ENCODE measurements at regions not wholly inside any gene's neighbourhood (a gene's known extent, or its start where the extent isn't known, plus 50 kb on each side); places are given as distances from the start of the nearest gene placed in this dataset.

DNA sequence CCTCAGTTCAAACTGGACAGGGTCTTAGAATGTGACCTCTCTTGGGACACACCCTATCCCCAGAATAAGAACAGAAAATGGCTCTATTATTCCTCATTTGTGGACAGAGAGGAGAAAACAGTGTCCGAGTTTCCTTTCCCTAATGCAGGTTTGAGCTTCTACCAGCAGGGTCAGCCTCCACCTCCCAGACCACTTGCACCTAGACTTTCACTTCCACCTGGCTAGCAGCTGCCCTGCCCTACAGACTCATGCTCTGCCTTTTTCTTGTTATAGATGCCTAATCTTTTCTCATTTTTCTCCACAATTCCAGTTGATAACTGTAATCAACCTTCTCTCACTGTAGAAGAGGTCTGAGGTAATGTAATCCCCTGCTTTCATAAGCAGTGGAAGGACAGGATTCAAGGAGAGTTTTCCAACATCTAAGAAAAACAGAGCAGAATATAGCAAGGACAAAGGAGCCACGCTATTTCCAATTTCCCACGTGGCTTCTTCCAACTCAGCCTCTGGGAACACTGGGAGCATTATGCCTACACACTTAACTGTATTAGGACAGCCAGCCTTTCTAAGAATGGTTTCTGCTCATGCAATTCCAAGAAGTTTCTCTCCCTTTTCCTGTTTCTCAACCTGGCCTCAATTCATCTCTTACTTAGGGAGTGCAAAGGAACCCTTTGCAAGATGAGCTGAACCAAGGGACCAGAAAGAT, 239.8 kb downstream of the BCL11A start:
- H3K9me3 ChIP-seq, result no peaks in the 10 kb centered on the region
- intact Hi-C loops (cut with DNase I), result loop anchor here in 2 of 10 donors (10.0 kb wide), 1 partner anchor 1009 kb away; no protein-coding TSS in a partner anchor
- DNase-seq (no peak), ATAC-seq (no peak)
- H3K27me3 ChIP-seq, result no peaks in the 10 kb centered on the region
- WGBS, 2 donors, result 72 to 74% methylated on average over 3 of the region's 3 CpGs
- TF ChIP-seq, protein P1, sequence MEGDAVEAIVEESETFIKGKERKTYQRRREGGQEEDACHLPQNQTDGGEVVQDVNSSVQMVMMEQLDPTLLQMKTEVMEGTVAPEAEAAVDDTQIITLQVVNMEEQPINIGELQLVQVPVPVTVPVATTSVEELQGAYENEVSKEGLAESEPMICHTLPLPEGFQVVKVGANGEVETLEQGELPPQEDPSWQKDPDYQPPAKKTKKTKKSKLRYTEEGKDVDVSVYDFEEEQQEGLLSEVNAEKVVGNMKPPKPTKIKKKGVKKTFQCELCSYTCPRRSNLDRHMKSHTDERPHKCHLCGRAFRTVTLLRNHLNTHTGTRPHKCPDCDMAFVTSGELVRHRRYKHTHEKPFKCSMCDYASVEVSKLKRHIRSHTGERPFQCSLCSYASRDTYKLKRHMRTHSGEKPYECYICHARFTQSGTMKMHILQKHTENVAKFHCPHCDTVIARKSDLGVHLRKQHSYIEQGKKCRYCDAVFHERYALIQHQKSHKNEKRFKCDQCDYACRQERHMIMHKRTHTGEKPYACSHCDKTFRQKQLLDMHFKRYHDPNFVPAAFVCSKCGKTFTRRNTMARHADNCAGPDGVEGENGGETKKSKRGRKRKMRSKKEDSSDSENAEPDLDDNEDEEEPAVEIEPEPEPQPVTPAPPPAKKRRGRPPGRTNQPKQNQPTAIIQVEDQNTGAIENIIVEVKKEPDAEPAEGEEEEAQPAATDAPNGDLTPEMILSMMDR (IDR thresholded peaks at IDR 0.05), result no peak
- H3K36me3 ChIP-seq, result no peaks in the 10 kb centered on the region
- peaks cover 0 to 17% (median 4%) of the 10 kb centered on the region in 9 donors for H3K4me1 ChIP-seq
- H3K4me3 ChIP-seq, result no peak overlapping the region
- no peak overlapping the region for H3K27ac ChIP-seq

DNA sequence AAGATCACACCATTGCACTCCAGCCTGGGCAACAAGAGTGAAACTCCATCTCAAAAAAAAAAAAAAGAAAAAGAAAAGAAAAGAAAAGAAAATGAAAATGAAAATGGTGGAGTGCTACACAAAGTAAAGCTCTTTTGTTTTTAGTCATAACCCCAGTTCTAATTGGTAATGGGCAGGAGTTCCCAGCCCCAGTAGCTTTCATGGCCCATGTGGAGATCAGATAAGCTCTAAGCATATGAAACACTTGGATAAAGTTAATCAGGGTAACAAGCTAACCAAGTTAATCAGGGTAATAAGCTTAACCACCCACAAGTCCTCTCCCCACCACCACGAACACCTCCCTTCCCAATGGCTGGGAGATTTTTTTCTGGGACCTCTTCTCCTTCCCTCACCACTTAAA, 240.8 kb downstream of the BCL11A start:
- no peaks in the 10 kb centered on the region for H3K9me3 ChIP-seq
- WGBS, 2 donors, result 79 to 90% methylated on average over 1 of the region's 1 CpG
- peaks cover 0 to 9% (median 0%) of the 10 kb centered on the region in 9 donors for H3K4me1 ChIP-seq
- no peak overlapping the region for H3K4me3 ChIP-seq
- DNase-seq (no peak), ATAC-seq (no peak)
- no peak overlapping the region for H3K27ac ChIP-seq
- H3K27me3 ChIP-seq, result peaks cover 0 to 3% (median 0%) of the 10 kb centered on the region in 7 donors
- H3K36me3 ChIP-seq, result no peaks in the 10 kb centered on the region
- intact Hi-C loops (cut with DNase I), result loop anchor here in 2 of 10 donors (10.0 kb wide), 1 partner anchor 1008 kb away; no protein-coding TSS in a partner anchor
- TF ChIP-seq, protein P1 (IDR thresholded peaks at IDR 0.05), result no peak

DNA sequence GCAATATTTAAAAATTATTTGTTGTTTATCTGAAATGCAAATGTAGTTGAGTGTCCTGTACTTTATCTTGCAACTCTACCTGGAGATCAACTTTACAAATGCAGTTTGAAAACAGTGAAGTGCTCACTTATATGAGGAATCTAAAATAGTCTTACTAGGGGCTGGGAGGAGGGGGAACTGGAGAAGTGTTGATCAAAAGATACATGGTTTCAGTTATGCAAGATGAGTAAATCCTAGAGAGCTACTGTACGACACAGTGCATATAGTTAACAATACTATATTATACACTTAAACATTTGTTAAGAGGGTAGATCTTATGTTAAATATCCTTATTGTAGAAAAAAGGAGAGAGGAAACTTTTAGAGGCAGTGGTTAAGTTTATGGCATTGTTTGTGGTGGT, 241.9 kb downstream of the BCL11A start:
- TF ChIP-seq, protein P1 (IDR thresholded peaks at IDR 0.05), result no peak
- Histone ChIP-seq H3K27me3 (peaks cover 0 to 4% (median 0%) of the 10 kb centered on the region in 7 donors), H3K36me3 (no peaks in the 10 kb centered on the region), H3K27ac (no peak overlapping the region), H3K4me1 (no peaks in the 10 kb centered on the region), H3K9me3 (no peaks in the 10 kb centered on the region), H3K4me3 (no peak overlapping the region)
- no peak for ATAC-seq
- WGBS, 2 donors, result 86 to 90% methylated on average over 1 of the region's 1 CpG
- DNase-seq, result no peak
- intact Hi-C loops (cut with DNase I), result loop anchor here in 2 of 10 donors (10.0 kb wide), 1 partner anchor 1007 kb away; no protein-coding TSS in a partner anchor

DNA sequence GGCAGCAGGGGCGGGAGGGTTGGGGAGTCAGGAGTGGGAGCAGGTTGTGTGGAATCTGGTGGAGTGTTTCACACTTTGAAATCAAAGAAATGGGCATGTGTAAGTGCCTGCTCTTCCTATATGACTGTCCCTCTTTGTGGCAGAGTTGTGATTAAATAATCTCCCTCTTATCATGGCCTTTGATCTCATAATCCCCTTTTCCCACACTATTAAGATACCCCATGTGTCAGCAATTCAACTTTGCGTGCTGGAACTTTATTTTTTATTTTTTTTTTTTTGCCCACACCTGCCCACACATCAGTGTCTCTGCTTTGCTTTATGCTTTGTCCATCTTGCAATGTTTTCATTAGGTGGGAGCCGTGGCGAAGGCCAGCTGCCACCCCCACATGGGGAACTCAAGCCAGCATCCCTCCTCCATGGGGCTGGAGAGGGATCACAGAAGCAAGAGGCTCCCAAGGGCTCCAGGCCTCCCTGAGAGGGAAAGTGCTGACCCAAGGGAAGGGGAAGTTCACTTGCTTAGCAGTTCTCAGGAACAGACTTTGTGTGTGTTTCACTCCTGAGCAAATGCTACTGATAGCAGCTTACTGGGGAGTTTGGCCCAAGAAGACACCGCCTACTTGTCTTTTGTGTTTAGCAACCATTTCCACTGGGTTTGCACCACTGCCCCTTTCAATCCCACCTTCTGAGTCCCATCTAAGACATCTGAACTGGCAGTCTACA, 243.4 kb downstream of the BCL11A start:
- Histone ChIP-seq H3K9me3 (no peaks in the 10 kb centered on the region), H3K4me3 (no peak overlapping the region), H3K27me3 (peaks cover 0 to 4% (median 0%) of the 10 kb centered on the region in 7 donors), H3K36me3 (no peaks in the 10 kb centered on the region), H3K4me1 (no peaks in the 10 kb centered on the region), H3K27ac (no peak overlapping the region)
- intact Hi-C loops (cut with DNase I), result loop anchor here in 2 of 10 donors (10.0 kb wide), 1 partner anchor 1005 kb away; no protein-coding TSS in a partner anchor
- ATAC-seq (no peak), DNase-seq (no peak)
- TF ChIP-seq, protein P1 (IDR thresholded peaks at IDR 0.05), result no peak
- WGBS, 2 donors, result 75 to 82% methylated on average over 5 of the region's 5 CpGs

All from heart right ventricle (tissue), 16 donors.